Lung (tissue), 11 donors: ENCODE measurements at regions not wholly inside any gene's neighbourhood (a gene's known extent, or its start where the extent isn't known, plus 50 kb on each side); places are given as distances from the start of the nearest gene placed in this dataset.

Experiments used
- ATAC-seq: fragments of 200-7000 bp; cut with Tn5 transposase; one replicate; pipeline ENCODE4 v1.9.1; 2020; ENCODE audit warnings: moderate number of reproducible peaks; ENCODE audit not compliant: insufficient read depth, low FRiP score
- DNase-seq, 3 donors: peaks; one replicate each; pipeline ENCODE4 v3.0.0-alpha.2; 2013 to 2017
- H3K27ac ChIP-seq, 2 donors: one replicate each; pipeline ENCODE4 v1.5.1; 2013; ENCODE audit warnings: mild to moderate bottlenecking in 2 of 2, moderate library complexity in 2 of 2, control low read depth in 1 of 2, inconsistent platforms in 1 of 2, low read depth in 1 of 2, low read length in 1 of 2
- H3K27me3 ChIP-seq, 3 donors: one replicate each; pipeline ENCODE4 v1.5.1; 2013; ENCODE audit warnings: low read length in 2 of 3; ENCODE audit not compliant: control insufficient read depth in 3 of 3, insufficient read depth in 3 of 3
- H3K36me3 ChIP-seq, 4 donors: one replicate each; pipeline ENCODE4 v1.5.1; 2013; ENCODE audit warnings: low read length in 4 of 4, mild to moderate bottlenecking in 1 of 4, moderate library complexity in 1 of 4; ENCODE audit not compliant: control insufficient read depth in 4 of 4, insufficient read depth in 4 of 4
- H3K4me1 ChIP-seq, 5 donors: one replicate each; pipeline ENCODE4 v1.5.1; 2013; ENCODE audit warnings: low read length in 5 of 5, mild to moderate bottlenecking in 2 of 5, moderate library complexity in 1 of 5; ENCODE audit not compliant: control insufficient read depth in 5 of 5, insufficient read depth in 5 of 5
- H3K4me3 ChIP-seq: one replicate; pipeline ENCODE4 v1.5.1; 2013; ENCODE audit warnings: mild to moderate bottlenecking, control low read depth, moderate library complexity
- H3K9ac ChIP-seq, 2 donors: one replicate each; pipeline ENCODE4 v1.5.1; 2013; ENCODE audit warnings: low read length in 2 of 2, control low read depth in 1 of 2; ENCODE audit not compliant: insufficient read depth in 1 of 2
- H3K9me3 ChIP-seq, 4 donors: one replicate each; pipeline ENCODE4 v1.5.1; 2013; ENCODE audit warnings: low read length in 3 of 4, mild to moderate bottlenecking in 1 of 4, moderate library complexity in 1 of 4; ENCODE audit not compliant: control insufficient read depth in 4 of 4, insufficient read depth in 3 of 4
- CTCF ChIP-seq: IDR thresholded peaks from 2 replicates; pipeline ENCODE4 v1.5.1; 2012; ENCODE audit warnings: mild to moderate bottlenecking; ENCODE audit errors: control extremely low read depth, extremely low read depth
- WGBS, 2 donors: extraction: QIAGEN DNeasy Blood & Tissue Kit; methylation state at CpG; one replicate each; pipeline ENCODE4 v1.1.7; 2013; 5-methylcytosine and 5-hydroxymethylcytosine counted together
- donor health status: control.
- donor health status: control.
- donor health status: Bipolar disorder and iron deficiency.
- donor health status: healthy.
- donor health status: DM: yes; HTN: yes; CAD: no.

- H3K9me3 ChIP-seq: no peaks in the 10 kb centered on the region
- H3K36me3 ChIP-seq: no peaks in the 10 kb centered on the region
- ATAC-seq (no peak), DNase-seq (no peak)
- no peak overlapping the region for H3K4me3 ChIP-seq
- no peak for TF ChIP-seq CTCF
- H3K4me1 ChIP-seq: no peaks in the 10 kb centered on the region
- no peak overlapping the region for H3K27ac ChIP-seq
- no peak overlapping the region for H3K9ac ChIP-seq
- no peaks in the 10 kb centered on the region for H3K27me3 ChIP-seq
Measured at GRCh38 chr12:59847127-59847526, 251.3 kb downstream of the SLC16A7 start.

DNA sequence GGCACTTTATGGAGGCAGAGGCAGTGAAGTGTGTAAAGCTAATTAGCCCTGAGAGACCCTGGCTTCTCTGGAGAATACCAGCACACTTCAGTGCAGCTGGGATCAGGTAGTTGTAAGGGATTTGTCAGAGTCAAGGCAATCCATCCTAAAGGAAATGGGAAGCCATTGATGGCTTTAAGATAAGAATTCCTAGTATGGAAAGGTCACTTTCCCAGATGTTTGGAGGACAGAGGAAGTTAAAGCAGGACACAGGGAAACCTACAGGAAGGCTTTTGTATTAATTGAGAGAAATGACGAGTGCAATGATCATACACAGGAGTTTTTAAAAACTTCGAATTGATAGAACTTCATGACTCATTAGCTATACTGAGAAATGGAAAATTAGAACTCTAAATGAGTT is 254.4 kb downstream of the SLC16A7 start:
- ATAC-seq: no peak
- Histone ChIP-seq H3K27me3 (no peaks in the 10 kb centered on the region), H3K36me3 (no peaks in the 10 kb centered on the region), H3K4me3 (no peak overlapping the region), H3K27ac (no peak overlapping the region), H3K9ac (no peak overlapping the region), H3K9me3 (no peaks in the 10 kb centered on the region), H3K4me1 (no peaks in the 10 kb centered on the region)
- DNase-seq: no peak
- no peak for TF ChIP-seq CTCF
- WGBS, 2 donors: 79 to 87% methylated on average over 2 of the region's 2 CpGs

DNA sequence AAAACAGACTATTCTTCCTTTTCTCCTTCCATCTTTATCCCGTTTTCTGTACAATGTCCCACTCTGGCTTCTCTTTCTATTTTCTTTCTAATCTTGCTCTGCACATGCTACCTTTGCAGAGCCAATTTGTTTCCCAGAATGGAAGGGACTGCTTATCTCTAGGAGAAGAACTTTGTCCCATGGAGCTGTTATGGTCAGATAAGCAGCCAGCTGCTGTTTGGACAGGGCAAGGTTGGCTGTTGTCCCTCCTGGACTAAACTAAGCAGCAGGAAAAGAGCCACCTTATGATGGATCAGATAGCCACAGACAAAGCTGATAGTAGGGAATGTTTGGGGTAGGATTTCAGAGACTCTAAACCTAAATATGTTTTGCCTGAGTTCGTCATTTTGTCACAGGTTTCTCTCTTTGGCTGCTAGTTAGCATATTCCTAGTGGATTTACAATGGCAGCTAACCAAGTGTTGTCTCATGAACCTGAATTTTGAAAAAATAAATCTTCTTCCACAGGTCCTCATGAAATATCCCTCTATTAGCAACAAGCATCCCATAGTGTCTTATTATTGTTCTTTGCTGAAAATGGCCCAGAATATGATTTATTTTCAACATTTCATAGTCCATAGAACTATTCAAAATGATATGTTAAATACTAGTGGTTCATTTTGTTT is 262.8 kb downstream of the SLC16A7 start:
- Histone ChIP-seq H3K4me1 (no peaks in the 10 kb centered on the region), H3K27ac (no peak overlapping the region), H3K9ac (no peak overlapping the region), H3K9me3 (no peaks in the 10 kb centered on the region), H3K27me3 (no peaks in the 10 kb centered on the region), H3K4me3 (no peak overlapping the region), H3K36me3 (no peaks in the 10 kb centered on the region)
- DNase-seq (no peak), ATAC-seq (no peak)
- TF ChIP-seq CTCF: no peak
- 80 to 92% methylated on average over 2 of the region's 2 CpGs for WGBS, 2 donors

- ATAC-seq: no peak
- Histone ChIP-seq H3K27ac (no peak overlapping the region), H3K4me3 (no peak overlapping the region), H3K9me3 (no peaks in the 10 kb centered on the region), H3K36me3 (no peaks in the 10 kb centered on the region), H3K4me1 (no peaks in the 10 kb centered on the region), H3K9ac (no peak overlapping the region), H3K27me3 (no peaks in the 10 kb centered on the region)
- 83 to 89% methylated on average over 1 of the region's 1 CpG for WGBS, 2 donors
- no peak for TF ChIP-seq CTCF
- DNase-seq: no peak
Measured at GRCh38 chr12:59859171-59859510, 263.3 kb downstream of the SLC16A7 start.
